ENCODE measurements at regions not wholly inside any gene's neighbourhood (a gene's known extent, or its start where the extent isn't known, plus 50 kb on each side); places are given as distances from the start of the nearest gene placed in this dataset.

GRCh38 chr9:21565155-21565554 is 83.0 kb upstream of the IFNE start:
- TF ChIP-seq POLR2A (IDR thresholded peaks at IDR 0.05) (no peak), CTCF (IDR thresholded peaks at IDR 0.05) (no peak), POLR2AphosphoS5 (IDR thresholded peaks at IDR 0.05) (no peak), EP300 (IDR thresholded peaks at IDR 0.05) (no peak)

Data from gastroesophageal sphincter (tissue), 3 donors.